Caco-2 (cell line): ENCODE measurements at regions not wholly inside any gene's neighbourhood (a gene's known extent, or its start where the extent isn't known, plus 50 kb on each side); places are given as distances from the start of the nearest gene placed in this dataset.

ENCODE experiments used
- BruUV-seq: library from RNA; stranded (reverse); fragments of 400-500 nt; replicated peaks from 2 replicates; lab custom pipeline; 2021; lab: Mats Ljungman, UMichigan
- CTCF ChIA-PET: fragments of 300-600 bp; sonication (Branson Sonifier 250); formaldehyde crosslinking; loops from one replicate; lab custom pipeline; 2022; ENCODE audit warnings: antibody characterized with exemption; lab: Charles Lee
- POLR2A ChIA-PET: fragments of 300-600 bp; sonication (Branson Sonifier 250); formaldehyde crosslinking; loops from one replicate; lab custom pipeline; 2022; ENCODE audit warnings: antibody characterized with exemption; lab: Charles Lee
- DNase-seq, 2 experiments: peaks; one replicate each; pipeline versions ENCODE4 v3.0.0 to v3.0.0-alpha.2; 2020 to 2022
- H3K27me3 ChIP-seq: replicated peaks from 2 replicates; pipeline ENCODE4 v1.6.0; 2011; ENCODE audit warnings: low read length; ENCODE audit not compliant: control insufficient read depth, insufficient read depth
- H3K36me3 ChIP-seq: 2 replicates; pipeline ENCODE4 v1.5.1; 2011; ENCODE audit warnings: low read length; ENCODE audit not compliant: control insufficient read depth, insufficient read depth
- H3K4me1 ChIP-seq: fragments of 250-450 bp; sonication (Bioruptor Pico); 2 replicates; pipeline ENCODE4 v1.5.1; 2020; ENCODE audit warnings: mild to moderate bottlenecking
- H3K4me3 ChIP-seq: 2 replicates; pipeline ENCODE4 v1.5.1; 2011; ENCODE audit warnings: low read depth, mild to moderate bottlenecking, control low read depth, low read length
- H3K9me3 ChIP-seq: fragments of 250-450 bp; sonication (Bioruptor Pico); 2 replicates; pipeline ENCODE4 v1.5.1; 2020; ENCODE audit warnings: mild to moderate bottlenecking, moderate library complexity
- H3K27ac Mint-ChIP-seq: one replicate; pipeline ENCODE4 v1.8.0; 2022; ENCODE audit warnings: mixed read lengths; ENCODE audit not compliant: unreplicated experiment
- H3K27me3 Mint-ChIP-seq: one replicate; pipeline ENCODE4 v1.8.0; 2022; ENCODE audit warnings: mixed read lengths; ENCODE audit not compliant: insufficient read depth, unreplicated experiment
- H3K36me3 Mint-ChIP-seq: one replicate; pipeline ENCODE4 v1.8.0; 2022; ENCODE audit warnings: mild to moderate bottlenecking, mixed read lengths; ENCODE audit not compliant: insufficient read depth, unreplicated experiment
- H3K4me1 Mint-ChIP-seq: one replicate; pipeline ENCODE4 v1.8.0; 2022; ENCODE audit warnings: low read depth, mixed read lengths; ENCODE audit not compliant: unreplicated experiment
- H3K4me3 Mint-ChIP-seq: one replicate; pipeline ENCODE4 v1.8.0; 2022; ENCODE audit warnings: mild to moderate bottlenecking, moderate library complexity, mixed read lengths; ENCODE audit not compliant: unreplicated experiment
- H3K9me3 Mint-ChIP-seq: one replicate; pipeline ENCODE4 v1.8.0; 2022; ENCODE audit warnings: mixed read lengths; ENCODE audit not compliant: unreplicated experiment
- intact Hi-C: fragments of 100-400 bp; cut with micrococcal nuclease; formaldehyde crosslinking; loops from one replicate; pipeline ENCODE4 v1.10.0; 2022; ENCODE audit not compliant: unreplicated experiment
- TF ChIP-seq, protein P1 (sequence below), 2 experiments: fragments of 200-600 bp in 1 of 2; IDR thresholded peaks; 1 replicate in 1 of 2; 2 replicates in 1 of 2; pipeline versions ENCODE4 v1.5.1 to v1.8.0; 2011 to 2022; ENCODE audit warnings: antibody characterized with exemption in 1 of 2, control low read depth in 1 of 2, inconsistent platforms in 1 of 2, low read depth in 1 of 2, low read length in 1 of 2, mild to moderate bottlenecking in 1 of 2, moderate library complexity in 1 of 2; ENCODE audit not compliant: insufficient read depth in 1 of 2, severe bottlenecking in 1 of 2, unreplicated experiment in 1 of 2

DNA sequence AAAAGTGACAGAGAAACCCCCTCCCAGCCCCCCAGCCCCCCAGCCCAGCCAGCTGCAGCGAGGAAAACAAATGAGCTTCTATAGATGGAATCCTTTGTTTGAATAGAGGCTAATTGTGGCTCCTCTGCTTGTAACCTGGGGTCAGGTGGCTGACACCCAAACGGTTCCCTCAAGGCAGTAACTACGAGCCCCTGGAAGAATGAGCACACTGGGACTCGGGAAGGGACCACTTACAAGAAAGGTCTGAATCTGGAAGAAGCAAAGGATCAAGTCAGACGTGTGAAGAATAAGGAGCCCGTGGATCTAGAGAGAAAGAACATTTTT lies 108.7 kb upstream of the FUT8 start:
- Mint-ChIP-seq H3K36me3 (no peaks in the 10 kb centered on the region), H3K27me3 (no peaks in the 10 kb centered on the region), H3K27ac (peak overlapping the region; percentile 46), H3K9me3 (no peaks in the 10 kb centered on the region), H3K4me3 (no peak overlapping the region), H3K4me1 (peaks cover 37% of the 10 kb centered on the region)
- H3K4me1 ChIP-seq: peaks cover 55% of the 10 kb centered on the region
- no peaks in the 10 kb centered on the region for H3K9me3 ChIP-seq
- H3K27me3 ChIP-seq: no peaks in the 10 kb centered on the region
- H3K4me3 ChIP-seq: no peak overlapping the region
- no peaks in the 10 kb centered on the region for H3K36me3 ChIP-seq
- intact Hi-C loops: loop anchor here (2.0 to 5.0 kb wide), 2 partner anchors 49 to 108 kb away; partner anchors contain the start of gene FUT8
- ChIA-PET POLR2A (interaction anchor here (0.7 kb wide), 1 partner anchor 35 kb away, joined by 5 read pairs; no protein-coding TSS in a partner anchor), CTCF (no interaction called here)
- TF ChIP-seq, protein P1, sequence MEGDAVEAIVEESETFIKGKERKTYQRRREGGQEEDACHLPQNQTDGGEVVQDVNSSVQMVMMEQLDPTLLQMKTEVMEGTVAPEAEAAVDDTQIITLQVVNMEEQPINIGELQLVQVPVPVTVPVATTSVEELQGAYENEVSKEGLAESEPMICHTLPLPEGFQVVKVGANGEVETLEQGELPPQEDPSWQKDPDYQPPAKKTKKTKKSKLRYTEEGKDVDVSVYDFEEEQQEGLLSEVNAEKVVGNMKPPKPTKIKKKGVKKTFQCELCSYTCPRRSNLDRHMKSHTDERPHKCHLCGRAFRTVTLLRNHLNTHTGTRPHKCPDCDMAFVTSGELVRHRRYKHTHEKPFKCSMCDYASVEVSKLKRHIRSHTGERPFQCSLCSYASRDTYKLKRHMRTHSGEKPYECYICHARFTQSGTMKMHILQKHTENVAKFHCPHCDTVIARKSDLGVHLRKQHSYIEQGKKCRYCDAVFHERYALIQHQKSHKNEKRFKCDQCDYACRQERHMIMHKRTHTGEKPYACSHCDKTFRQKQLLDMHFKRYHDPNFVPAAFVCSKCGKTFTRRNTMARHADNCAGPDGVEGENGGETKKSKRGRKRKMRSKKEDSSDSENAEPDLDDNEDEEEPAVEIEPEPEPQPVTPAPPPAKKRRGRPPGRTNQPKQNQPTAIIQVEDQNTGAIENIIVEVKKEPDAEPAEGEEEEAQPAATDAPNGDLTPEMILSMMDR (IDR thresholded peaks at IDR 0.05; ENCODE audit: insufficient read depth in 1 of 2, low read depth in 1 of 2, low read length in 1 of 2, severe bottlenecking in 1 of 2, unreplicated experiment in 1 of 2): no peak
- no TSS peak for BruUV-seq
- no peak for DNase-seq

DNA sequence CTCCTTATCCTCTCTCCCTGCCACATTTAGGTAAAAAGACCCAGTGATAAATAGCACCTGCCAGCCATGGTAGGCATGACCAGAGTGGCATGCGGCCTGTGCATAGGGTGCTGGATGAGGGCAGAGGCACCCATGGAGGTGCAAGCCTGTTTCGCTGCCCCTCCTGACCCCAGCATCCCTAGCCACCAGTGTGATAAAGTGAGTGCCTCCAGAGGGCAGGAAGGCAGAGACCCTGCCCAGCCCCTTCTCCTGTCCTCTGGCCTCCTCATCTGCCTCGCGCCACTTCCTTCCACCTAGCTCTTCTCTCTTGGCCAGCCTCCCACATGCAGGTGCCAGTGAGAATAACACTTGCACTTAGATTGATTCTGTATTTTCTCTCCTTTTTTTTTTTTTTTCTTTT lies 108.3 kb upstream of the FUT8 start:
- POLR2A ChIA-PET: interaction anchor here (0.7 kb wide), 1 partner anchor 34 kb away, joined by 5 read pairs; no protein-coding TSS in a partner anchor
- CTCF ChIA-PET: no interaction called here
- no peak for DNase-seq
- peaks cover 37% of the 10 kb centered on the region for H3K4me1 Mint-ChIP-seq
- BruUV-seq: no TSS peak
- TF ChIP-seq, protein P1 (IDR thresholded peaks at IDR 0.05; ENCODE audit: insufficient read depth in 1 of 2, low read depth in 1 of 2, low read length in 1 of 2, severe bottlenecking in 1 of 2, unreplicated experiment in 1 of 2): no peak
- H3K9me3 ChIP-seq: no peaks in the 10 kb centered on the region
- H3K9me3 Mint-ChIP-seq: no peaks in the 10 kb centered on the region
- H3K4me3 ChIP-seq: no peak overlapping the region
- H3K27me3 Mint-ChIP-seq: no peaks in the 10 kb centered on the region
- H3K27me3 ChIP-seq: no peaks in the 10 kb centered on the region
- H3K27ac Mint-ChIP-seq: peak overlapping the region; percentile 46
- intact Hi-C loops: loop anchor here (5.0 kb wide), 1 partner anchor 108 kb away; the partner anchor contains the start of gene FUT8
- H3K36me3 ChIP-seq: no peaks in the 10 kb centered on the region
- no peaks in the 10 kb centered on the region for H3K36me3 Mint-ChIP-seq
- H3K4me1 ChIP-seq: peaks cover 54% of the 10 kb centered on the region
- no peak overlapping the region for H3K4me3 Mint-ChIP-seq

DNA sequence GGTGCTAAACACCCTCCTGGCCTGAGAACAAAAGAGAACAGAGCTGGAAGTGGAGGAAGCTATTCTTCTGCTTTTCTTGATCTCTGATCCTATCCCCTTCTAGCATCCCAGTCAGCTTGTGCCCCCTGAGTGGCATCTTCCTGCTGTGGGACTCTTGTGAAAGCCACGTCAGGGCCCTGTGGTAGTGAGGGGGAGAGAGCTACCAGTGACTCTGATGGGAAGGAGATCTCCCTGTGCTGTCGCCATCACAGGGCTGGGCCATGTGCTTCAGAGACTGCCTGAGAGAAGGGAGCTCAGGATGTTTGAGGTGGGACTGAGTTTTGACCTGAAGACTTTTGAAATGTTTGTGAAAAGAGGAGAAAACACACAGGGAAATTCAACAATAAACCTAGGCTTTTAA lies 107.6 kb upstream of the FUT8 start:
- Histone ChIP-seq H3K4me1 (peaks cover 48% of the 10 kb centered on the region), H3K36me3 (no peaks in the 10 kb centered on the region), H3K9me3 (no peaks in the 10 kb centered on the region), H3K4me3 (no peak overlapping the region), H3K27me3 (no peaks in the 10 kb centered on the region)
- Mint-ChIP-seq H3K36me3 (no peaks in the 10 kb centered on the region), H3K4me3 (no peak overlapping the region), H3K27ac (no peak overlapping the region), H3K4me1 (peaks cover 37% of the 10 kb centered on the region), H3K9me3 (no peaks in the 10 kb centered on the region), H3K27me3 (no peaks in the 10 kb centered on the region)
- TF ChIP-seq, protein P1 (IDR thresholded peaks at IDR 0.05; ENCODE audit: insufficient read depth in 1 of 2, low read depth in 1 of 2, low read length in 1 of 2, severe bottlenecking in 1 of 2, unreplicated experiment in 1 of 2): no peak
- DNase-seq: no peak
- no TSS peak for BruUV-seq
- POLR2A ChIA-PET: no interaction called here
- intact Hi-C loops: loop anchor here (5.0 kb wide), 1 partner anchor 107 kb away; the partner anchor contains the start of gene FUT8
- CTCF ChIA-PET: no interaction called here
